CD14-positive monocyte (primary cell): ENCODE measurements at regions not wholly inside any gene's neighbourhood (a gene's known extent, or its start where the extent isn't known, plus 50 kb on each side); places are given as distances from the start of the nearest gene placed in this dataset.

Source experiments
- DNase-seq, 3 donors: peaks; one replicate each; pipeline ENCODE4 v3.0.0-alpha.2; 2011 to 2022
- H2AFZ ChIP-seq: 2 replicates; pipeline ENCODE4 v1.6.0; 2012; ENCODE audit warnings: mild to moderate bottlenecking, low read depth, low read length, inconsistent platforms; ENCODE audit not compliant: insufficient read depth, poor library complexity, severe bottlenecking
- H3K27ac ChIP-seq, 2 donors: 1 replicate in 1 of 2; 2 replicates in 1 of 2; pipeline ENCODE4 v1.5.1; 2012 to 2013; ENCODE audit warnings: low read length in 2 of 2, control low read depth in 1 of 2, inconsistent platforms in 1 of 2, low read depth in 1 of 2, mild to moderate bottlenecking in 1 of 2
- H3K27me3 ChIP-seq, 2 donors: one replicate each; pipeline versions ENCODE4 v1.6.0 to v1.6.1; 2011 to 2013; ENCODE audit warnings: low read length in 2 of 2; ENCODE audit not compliant: control insufficient read depth in 2 of 2, insufficient read depth in 2 of 2
- H3K36me3 ChIP-seq, 2 donors: replicated peaks in 1 of 2; 1 replicate in 1 of 2; 2 replicates in 1 of 2; pipeline versions ENCODE4 v1.5.1 to v1.6.1; 2012 to 2013; ENCODE audit warnings: low read length in 2 of 2, control low read depth in 1 of 2, inconsistent platforms in 1 of 2, mild to moderate bottlenecking in 1 of 2; ENCODE audit not compliant: insufficient read depth in 2 of 2, control insufficient read depth in 1 of 2
- H3K4me1 ChIP-seq, 2 donors: 1 replicate in 1 of 2; 2 replicates in 1 of 2; pipeline versions ENCODE4 v1.5.1 to v1.6.1; 2012 to 2013; ENCODE audit warnings: low read length in 2 of 2, control low read depth in 1 of 2, inconsistent platforms in 1 of 2, mild to moderate bottlenecking in 1 of 2, moderate library complexity in 1 of 2; ENCODE audit not compliant: insufficient read depth in 2 of 2, control insufficient read depth in 1 of 2
- H3K4me2 ChIP-seq: replicated peaks from 2 replicates; pipeline ENCODE3; 2012; ENCODE audit warnings: low read length, moderate library complexity, mild to moderate bottlenecking; ENCODE audit not compliant: poor library complexity, severe bottlenecking; ENCODE audit errors: extremely low read depth
- H3K4me3 ChIP-seq, 3 experiments: fragments of 200-600 bp in 1 of 3; sonication (generic) in 1 of 3; replicated peaks in 1 of 3; 1 replicate in 2 of 3; 2 replicates in 1 of 3; pipeline ENCODE4 v1.5.1; 2011 to 2013; ENCODE audit warnings: low read length in 3 of 3, mild to moderate bottlenecking in 3 of 3, control low read depth in 2 of 3, low read depth in 2 of 3, inconsistent platforms in 1 of 3, moderate library complexity in 1 of 3
- H3K79me2 ChIP-seq: 2 replicates; pipeline ENCODE4 v1.6.0; 2012; ENCODE audit warnings: mild to moderate bottlenecking, control low read depth, inconsistent platforms, low read length, moderate library complexity; ENCODE audit not compliant: insufficient read depth
- H3K9ac ChIP-seq: 2 replicates; pipeline ENCODE4 v1.6.0; 2017; ENCODE audit warnings: low read length, mild to moderate bottlenecking; ENCODE audit not compliant: insufficient read depth, poor library complexity, severe bottlenecking
- H3K9me3 ChIP-seq, 2 donors: replicated peaks in 1 of 2; 1 replicate in 1 of 2; 2 replicates in 1 of 2; pipeline versions ENCODE4 v1.5.1 to v1.6.1; 2012 to 2013; ENCODE audit warnings: low read length in 2 of 2, control low read depth in 1 of 2; ENCODE audit not compliant: control insufficient read depth in 1 of 2, insufficient read depth in 1 of 2
- H4K20me1 ChIP-seq: 2 replicates; pipeline ENCODE4 v1.6.0; 2012; ENCODE audit warnings: mild to moderate bottlenecking, low read length, control low read depth, moderate library complexity; ENCODE audit not compliant: insufficient read depth
- H3K27ac Mint-ChIP-seq, 7 donors: one replicate each; pipeline ENCODE4 v1.8.0; 2020; ENCODE audit warnings: mild to moderate bottlenecking in 7 of 7, mixed read lengths in 7 of 7, moderate library complexity in 6 of 7, inconsistent platforms in 2 of 7
- H3K27me3 Mint-ChIP-seq, 3 donors: one replicate each; pipeline ENCODE4 v1.8.0; 2021 to 2022; ENCODE audit warnings: low read depth in 3 of 3, mild to moderate bottlenecking in 3 of 3, mixed read lengths in 3 of 3, moderate library complexity in 3 of 3, inconsistent platforms in 1 of 3
- H3K36me3 Mint-ChIP-seq, 2 donors: one replicate each; pipeline ENCODE4 v1.8.0; 2020; ENCODE audit warnings: mixed read lengths in 2 of 2, inconsistent platforms in 1 of 2, mild to moderate bottlenecking in 1 of 2
- H3K4me1 Mint-ChIP-seq: one replicate; pipeline ENCODE4 v1.8.0; 2020; ENCODE audit warnings: mild to moderate bottlenecking, mixed read lengths
- H3K4me3 Mint-ChIP-seq, 2 donors: one replicate each; pipeline ENCODE4 v1.8.0; 2020; ENCODE audit warnings: mild to moderate bottlenecking in 2 of 2, mixed read lengths in 2 of 2, moderate library complexity in 1 of 2
- H3K9me3 Mint-ChIP-seq, 7 donors: one replicate each; pipeline ENCODE4 v1.8.0; 2020 to 2022; ENCODE audit warnings: mixed read lengths in 7 of 7, mild to moderate bottlenecking in 6 of 7, moderate library complexity in 6 of 7, inconsistent platforms in 2 of 7
- WGBS: methylation state at CpG from one replicate; pipeline ENCODE4 v1.1.5; 2013; ENCODE audit warnings: missing lambda C conversion rate; ENCODE audit not compliant: insufficient coverage; 5-methylcytosine and 5-hydroxymethylcytosine counted together
- intact Hi-C, 2 donors: fragments of 100-400 bp; cut with micrococcal nuclease; formaldehyde crosslinking; loops; one replicate each; pipeline versions ENCODE4 v1.15.0 to v1.15.1; 2023
- TF ChIP-seq, protein P1 (sequence below): fragments of 200-600 bp; IDR thresholded peaks from one replicate; pipeline ENCODE4 v1.8.0; 2022; ENCODE audit warnings: antibody characterized with exemption, mild to moderate bottlenecking

DNA sequence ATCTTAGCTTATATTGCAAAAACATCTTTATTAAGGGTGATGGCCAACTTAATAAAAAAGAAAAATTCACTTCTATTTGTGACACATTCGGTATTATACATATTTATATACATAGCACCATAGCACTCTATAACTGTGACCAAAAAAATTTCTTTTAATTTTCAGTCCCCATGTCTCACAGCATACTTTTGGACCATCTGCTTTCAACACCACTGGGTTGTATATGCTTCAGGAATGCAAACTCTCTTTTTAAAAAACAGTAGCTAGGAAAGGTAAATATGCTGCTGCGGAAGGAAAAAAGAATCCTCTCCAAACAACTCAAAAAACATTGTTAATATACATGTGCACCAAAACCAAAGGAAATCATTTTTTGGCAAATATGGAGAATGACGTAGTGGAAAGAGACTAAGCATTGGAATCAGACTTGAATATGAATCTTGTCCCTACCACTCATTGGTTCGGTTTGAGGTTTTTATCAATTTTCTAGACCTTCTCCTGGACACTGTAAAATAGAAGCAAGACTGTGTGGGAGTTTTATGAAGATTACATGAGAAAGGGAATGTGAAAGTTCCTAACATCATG, 227.9 kb downstream of the BLID start:
- Histone ChIP-seq H3K9me3 (no peaks in the 10 kb centered on the region), H3K4me2 (peak overlapping the region; percentile 55), H3K79me2 (no peaks in the 10 kb centered on the region), H3K36me3 (no peaks in the 10 kb centered on the region), H4K20me1 (no peaks in the 10 kb centered on the region), H2AFZ (no peak overlapping the region), H3K4me1 (peaks cover 73 to 74% of the 10 kb centered on the region in 2 donors), H3K4me3 (peak overlapping the region in 1 of 3 experiments; percentile 41), H3K27ac (peak overlapping the region in 1 of 2 donors; percentile 64), H3K9ac (no peak overlapping the region), H3K27me3 (no peaks in the 10 kb centered on the region)
- peaks cover 0 to 3% (median 2%) of the 10 kb centered on the region in 3 donors for H3K27me3 Mint-ChIP-seq
- peak overlapping the region in 1 of 2 donors; percentile 75 for H3K4me3 Mint-ChIP-seq
- peaks cover 0 to 2% (median 0%) of the 10 kb centered on the region in 7 donors for H3K9me3 Mint-ChIP-seq
- no CpG with 5 or more reads among the region's 4 CpGs for WGBS
- no peak for DNase-seq
- H3K36me3 Mint-ChIP-seq = peaks cover 0 to 2% of the 10 kb centered on the region in 2 donors
- TF ChIP-seq, protein P1, sequence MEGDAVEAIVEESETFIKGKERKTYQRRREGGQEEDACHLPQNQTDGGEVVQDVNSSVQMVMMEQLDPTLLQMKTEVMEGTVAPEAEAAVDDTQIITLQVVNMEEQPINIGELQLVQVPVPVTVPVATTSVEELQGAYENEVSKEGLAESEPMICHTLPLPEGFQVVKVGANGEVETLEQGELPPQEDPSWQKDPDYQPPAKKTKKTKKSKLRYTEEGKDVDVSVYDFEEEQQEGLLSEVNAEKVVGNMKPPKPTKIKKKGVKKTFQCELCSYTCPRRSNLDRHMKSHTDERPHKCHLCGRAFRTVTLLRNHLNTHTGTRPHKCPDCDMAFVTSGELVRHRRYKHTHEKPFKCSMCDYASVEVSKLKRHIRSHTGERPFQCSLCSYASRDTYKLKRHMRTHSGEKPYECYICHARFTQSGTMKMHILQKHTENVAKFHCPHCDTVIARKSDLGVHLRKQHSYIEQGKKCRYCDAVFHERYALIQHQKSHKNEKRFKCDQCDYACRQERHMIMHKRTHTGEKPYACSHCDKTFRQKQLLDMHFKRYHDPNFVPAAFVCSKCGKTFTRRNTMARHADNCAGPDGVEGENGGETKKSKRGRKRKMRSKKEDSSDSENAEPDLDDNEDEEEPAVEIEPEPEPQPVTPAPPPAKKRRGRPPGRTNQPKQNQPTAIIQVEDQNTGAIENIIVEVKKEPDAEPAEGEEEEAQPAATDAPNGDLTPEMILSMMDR = no peak
- peaks cover 74% of the 10 kb centered on the region for H3K4me1 Mint-ChIP-seq
- H3K27ac Mint-ChIP-seq = peak overlapping the region; percentile 29 to 85 (median 68)
- intact Hi-C loops = no loop called here

DNA sequence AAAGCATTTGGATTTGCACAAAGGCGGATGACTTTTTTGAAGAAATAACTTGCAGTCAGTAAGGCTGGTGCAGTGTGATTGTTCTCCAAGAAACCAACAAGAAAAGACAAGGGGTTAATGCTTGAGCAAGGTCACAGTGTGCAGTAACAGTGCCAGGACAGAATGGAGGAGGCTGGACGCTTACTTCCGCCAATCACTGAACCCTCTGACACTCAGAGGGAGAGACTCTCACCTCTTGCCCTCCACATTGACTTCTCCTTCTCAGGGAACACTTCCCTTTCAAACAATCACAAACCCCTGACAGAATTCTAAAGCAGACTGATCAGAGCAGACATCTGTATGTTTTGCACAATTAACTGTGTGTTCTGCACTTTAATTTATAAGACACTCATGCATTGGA, 228.4 kb downstream of the BLID start:
- H3K9ac ChIP-seq = no peak overlapping the region
- peaks cover 69% of the 10 kb centered on the region in 2 donors for H3K4me1 ChIP-seq
- peak overlapping the region; percentile 55 for H3K4me2 ChIP-seq
- no peaks in the 10 kb centered on the region for H3K27me3 ChIP-seq
- peak; percentile 74 to 76 (median 75) for DNase-seq
- intact Hi-C loops = no loop called here
- H4K20me1 ChIP-seq = no peaks in the 10 kb centered on the region
- no peak overlapping the region for H2AFZ ChIP-seq
- H3K9me3 Mint-ChIP-seq = peaks cover 0 to 2% (median 0%) of the 10 kb centered on the region in 7 donors
- H3K36me3 Mint-ChIP-seq = peaks cover 0 to 2% of the 10 kb centered on the region in 2 donors
- peak overlapping the region in 1 of 2 donors; percentile 64 for H3K27ac ChIP-seq
- peaks cover 1 to 3% (median 2%) of the 10 kb centered on the region in 3 donors for H3K27me3 Mint-ChIP-seq
- H3K79me2 ChIP-seq = no peaks in the 10 kb centered on the region
- H3K4me1 Mint-ChIP-seq = peaks cover 69% of the 10 kb centered on the region
- 25% methylated on average over 3 of the region's 3 CpGs for WGBS
- peak overlapping the region in 1 of 2 donors; percentile 75 for H3K4me3 Mint-ChIP-seq
- TF ChIP-seq, protein P1 = no peak
- no peaks in the 10 kb centered on the region for H3K36me3 ChIP-seq
- H3K4me3 ChIP-seq = peak overlapping the region in 1 of 3 experiments; percentile 41
- H3K9me3 ChIP-seq = no peaks in the 10 kb centered on the region
- H3K27ac Mint-ChIP-seq = peak overlapping the region in 6 of 7 donors; percentile 12 to 85 (median 72)
